ENCODE measurements at regions not wholly inside any gene's neighbourhood (a gene's known extent, or its start where the extent isn't known, plus 50 kb on each side); places are given as distances from the start of the nearest gene placed in this dataset.

- TF ChIP-seq CTCF (conservative IDR thresholded peaks at IDR 0.05 in 1 of 2, IDR thresholded peaks at IDR 0.05 in 1 of 2; ENCODE audit: low read depth in 1 of 2, low read length in 2 of 2) = no peak
- no peak for TF ChIP-seq EZH2 (IDR thresholded peaks at IDR 0.05; ENCODE audit: low read length, missing control alignments)
Observed at GRCh38 chr4:184536065-184536880, 61.9 kb upstream of the IRF2 start.

All from fibroblast of lung (primary cell).